Smooth muscle cell (in vitro differentiated cells): ENCODE measurements at regions not wholly inside any gene's neighbourhood (a gene's known extent, or its start where the extent isn't known, plus 50 kb on each side); places are given as distances from the start of the nearest gene placed in this dataset.
A peak's percentile ranks its signal among the peaks of the same experiment; 100 is the strongest.

Experiments
- DNase-seq: peaks from one replicate; lab custom pipeline; 2025; ENCODE audit not compliant: unreplicated experiment; lab: John Stamatoyannopoulos, UW
- H2AFZ ChIP-seq: fragments of 200-600 bp; sonication (generic); 2 replicates; pipeline ENCODE4 v1.6.0; 2016; ENCODE audit warnings: antibody characterized with exemption, low read depth, mild to moderate bottlenecking
- H3F3A ChIP-seq: fragments of 200-600 bp; sonication (generic); 2 replicates; pipeline ENCODE4 v1.6.0; 2017; ENCODE audit warnings: antibody characterized with exemption, low read depth
- H3K27ac ChIP-seq: fragments of 200-600 bp; sonication (generic); 2 replicates; pipeline ENCODE4 v1.5.1; 2016; ENCODE audit warnings: low read depth, mild to moderate bottlenecking
- H3K27me3 ChIP-seq: fragments of 200-600 bp; sonication (generic); 2 replicates; pipeline ENCODE4 v1.6.1; 2016; ENCODE audit warnings: low read depth, mild to moderate bottlenecking
- H3K36me3 ChIP-seq: fragments of 200-600 bp; sonication (generic); 2 replicates; pipeline ENCODE4 v1.5.1; 2016; ENCODE audit warnings: low read depth
- H3K4me1 ChIP-seq: fragments of 200-600 bp; sonication (generic); 2 replicates; pipeline ENCODE4 v1.5.1; 2016; ENCODE audit warnings: low read depth
- H3K4me2 ChIP-seq: fragments of 200-600 bp; sonication (generic); 2 replicates; pipeline ENCODE4 v1.6.0; 2016; ENCODE audit warnings: mild to moderate bottlenecking
- H3K4me3 ChIP-seq: fragments of 200-600 bp; sonication (generic); 2 replicates; pipeline ENCODE4 v1.5.1; 2016; ENCODE audit warnings: mild to moderate bottlenecking
- H3K79me2 ChIP-seq: fragments of 200-600 bp; sonication (generic); 2 replicates; pipeline ENCODE4 v1.6.0; 2016; ENCODE audit warnings: low read depth, mild to moderate bottlenecking
- H3K9ac ChIP-seq: fragments of 200-600 bp; sonication (generic); 2 replicates; pipeline ENCODE4 v1.6.0; 2016; ENCODE audit warnings: low read depth
- H3K9me3 ChIP-seq: fragments of 200-600 bp; sonication (generic); replicated peaks from 2 replicates; pipeline ENCODE4 v1.5.1; 2016; ENCODE audit warnings: low read depth
- H4K20me1 ChIP-seq: fragments of 200-600 bp; sonication (generic); 2 replicates; pipeline ENCODE4 v1.6.0; 2016; ENCODE audit warnings: low read depth
- CTCF ChIP-seq: fragments of 200-600 bp; sonication (generic); IDR thresholded peaks from 2 replicates; pipeline ENCODE4 v1.5.1; 2017; ENCODE audit warnings: borderline replicate concordance, mild to moderate bottlenecking, antibody characterized with exemption; ENCODE audit not compliant: insufficient read depth, poor library complexity, severe bottlenecking
- WGBS: methylation state at CpG from one replicate; pipeline ENCODE4 v1.1.7; 2016; ENCODE audit warnings: low lambda C conversion rate; 5-methylcytosine and 5-hydroxymethylcytosine counted together

- H3K27me3 ChIP-seq, result no peaks in the 10 kb centered on the region
- 66% methylated on average over 4 of the region's 4 CpGs for WGBS
- no peak overlapping the region for H3K4me2 ChIP-seq
- no peaks in the 10 kb centered on the region for H3K79me2 ChIP-seq
- no peak overlapping the region for H3K27ac ChIP-seq
- H3K4me1 ChIP-seq, result no peaks in the 10 kb centered on the region
- H3K9me3 ChIP-seq, result no peaks in the 10 kb centered on the region
- no peak overlapping the region for H3K9ac ChIP-seq
- no peak overlapping the region for H3K4me3 ChIP-seq
- DNase-seq, result no peak
- H2AFZ ChIP-seq, result no peak overlapping the region
- no peaks in the 10 kb centered on the region for H3K36me3 ChIP-seq
- no peaks in the 10 kb centered on the region for H3F3A ChIP-seq
- TF ChIP-seq CTCF, result no peak
- no peaks in the 10 kb centered on the region for H4K20me1 ChIP-seq
These were observed 362.5 kb upstream of the CHRM3 start for GRCh38 chr1:239023732-239024360.

GRCh38 chr1:239016337-239016736 lies 370.0 kb upstream of the CHRM3 start:
- no peak overlapping the region for H3K27ac ChIP-seq
- no peak overlapping the region for H2AFZ ChIP-seq
- H3K9ac ChIP-seq, result no peak overlapping the region
- no peaks in the 10 kb centered on the region for H3F3A ChIP-seq
- no peak overlapping the region for H3K4me3 ChIP-seq
- no peaks in the 10 kb centered on the region for H3K79me2 ChIP-seq
- no peak overlapping the region for H3K4me2 ChIP-seq
- no peak for DNase-seq
- 89% methylated on average over 2 of the region's 2 CpGs for WGBS
- H3K27me3 ChIP-seq, result no peaks in the 10 kb centered on the region
- no peak for TF ChIP-seq CTCF
- no peaks in the 10 kb centered on the region for H3K4me1 ChIP-seq
- H3K36me3 ChIP-seq, result no peaks in the 10 kb centered on the region
- H3K9me3 ChIP-seq, result no peaks in the 10 kb centered on the region
- no peaks in the 10 kb centered on the region for H4K20me1 ChIP-seq

- H3K9me3 ChIP-seq, result no peaks in the 10 kb centered on the region
- H3F3A ChIP-seq, result no peaks in the 10 kb centered on the region
- H3K4me3 ChIP-seq, result no peak overlapping the region
- no peaks in the 10 kb centered on the region for H3K4me1 ChIP-seq
- no peak for TF ChIP-seq CTCF
- H4K20me1 ChIP-seq, result no peaks in the 10 kb centered on the region
- H3K4me2 ChIP-seq, result no peak overlapping the region
- H2AFZ ChIP-seq, result no peak overlapping the region
- H3K27ac ChIP-seq, result no peak overlapping the region
- WGBS, result 58% methylated on average over 1 of the region's 1 CpG
- H3K27me3 ChIP-seq, result no peaks in the 10 kb centered on the region
- no peak overlapping the region for H3K9ac ChIP-seq
- no peaks in the 10 kb centered on the region for H3K79me2 ChIP-seq
- no peak for DNase-seq
- no peaks in the 10 kb centered on the region for H3K36me3 ChIP-seq
These were observed 375.0 kb upstream of the CHRM3 start for GRCh38 chr1:239011382-239011781.

- Histone ChIP-seq H3K4me2 (no peak overlapping the region), H3K36me3 (no peaks in the 10 kb centered on the region), H2AFZ (no peak overlapping the region), H3K9ac (no peak overlapping the region), H3K27me3 (no peaks in the 10 kb centered on the region), H3F3A (no peaks in the 10 kb centered on the region), H4K20me1 (no peaks in the 10 kb centered on the region), H3K27ac (no peak overlapping the region), H3K79me2 (no peaks in the 10 kb centered on the region), H3K9me3 (no peaks in the 10 kb centered on the region), H3K4me1 (no peaks in the 10 kb centered on the region), H3K4me3 (no peak overlapping the region)
- no peak for DNase-seq
- peak; percentile 6 for TF ChIP-seq CTCF
These were observed 377.8 kb upstream of the CHRM3 start for GRCh38 chr1:239008568-239008967.
